ENCODE measurements at regions not wholly inside any gene's neighbourhood (a gene's known extent, or its start where the extent isn't known, plus 50 kb on each side); places are given as distances from the start of the nearest gene placed in this dataset.

DNA sequence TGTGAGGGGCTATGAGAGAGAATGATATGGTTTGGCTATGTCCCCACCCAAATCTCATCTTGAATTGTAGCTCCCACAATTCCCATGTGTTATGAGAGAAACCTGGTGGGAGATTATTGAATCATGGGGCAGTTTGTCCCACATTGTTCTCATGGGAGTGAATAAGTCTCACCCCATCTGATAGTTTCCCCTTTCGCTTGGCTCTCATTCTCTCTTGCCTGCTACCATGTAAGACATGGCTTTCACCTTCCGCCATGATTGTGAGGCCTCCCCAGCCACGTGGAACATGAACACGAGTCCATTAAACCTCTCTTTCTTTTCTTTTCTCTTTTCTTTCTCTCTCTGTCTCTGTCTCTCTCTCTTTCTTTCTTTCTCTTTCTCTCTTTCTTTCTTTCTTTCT is 743.4 kb upstream of the CTNND2 start:
- H3K79me1 ChIP-seq (ENCODE audit: low read length), result no peaks in the 10 kb centered on the region
- H4K12ac ChIP-seq (ENCODE audit: low read depth, low read length), result no peak overlapping the region
- no peak for DNase-seq
- no peaks in the 10 kb centered on the region for H3K4me1 ChIP-seq (ENCODE audit: control insufficient read depth in 1 of 2, insufficient read depth in 2 of 2, low read length in 2 of 2)
- no peak overlapping the region for H2BK12ac ChIP-seq (ENCODE audit: low read length)
- H3K23ac ChIP-seq (ENCODE audit: low read length), result no peak overlapping the region
- H3K9me3 ChIP-seq (ENCODE audit: insufficient read depth, low read depth, low read length), result no peaks in the 10 kb centered on the region
- H2AFZ ChIP-seq (ENCODE audit: insufficient read depth, low read length, poor library complexity), result no peak overlapping the region
- H2AK5ac ChIP-seq (ENCODE audit: low read length), result no peak overlapping the region
- no peaks in the 10 kb centered on the region for H3K27me3 ChIP-seq (ENCODE audit: insufficient read depth, low read length)
- no peak overlapping the region for H2BK5ac ChIP-seq (ENCODE audit: low read depth, low read length, poor library complexity)
- no peaks in the 10 kb centered on the region for H3K36me3 ChIP-seq (ENCODE audit: control insufficient read depth in 1 of 2, insufficient read depth in 2 of 2, low read length in 2 of 2)
- H3K79me2 ChIP-seq (ENCODE audit: control insufficient read depth, insufficient read depth, low read length, poor library complexity), result no peaks in the 10 kb centered on the region
- no peak overlapping the region for H3K14ac ChIP-seq (ENCODE audit: low read length)
- no peak overlapping the region for H3K27ac ChIP-seq (ENCODE audit: low read depth, low read length)
- no CpG with 5 or more reads among the region's 4 CpGs for WGBS (ENCODE audit: extremely low coverage, insufficient coverage, insufficient read length)
- no peak overlapping the region for H4K91ac ChIP-seq (ENCODE audit: low read depth, low read length)
- H3K4me2 ChIP-seq (ENCODE audit: low read length), result no peak overlapping the region
- H3K4me3 ChIP-seq (ENCODE audit: low read depth, low read length), result no peak overlapping the region
- no peak overlapping the region for H3K4ac ChIP-seq (ENCODE audit: low read depth, low read length)
- H4K8ac ChIP-seq (ENCODE audit: low read depth, low read length), result no peak overlapping the region
- H3K18ac ChIP-seq (ENCODE audit: low read length), result no peak overlapping the region
- H3K9ac ChIP-seq (ENCODE audit: low read length), result no peak overlapping the region
- no peak overlapping the region for H2BK120ac ChIP-seq (ENCODE audit: insufficient read depth, low read length, poor library complexity)

DNA sequence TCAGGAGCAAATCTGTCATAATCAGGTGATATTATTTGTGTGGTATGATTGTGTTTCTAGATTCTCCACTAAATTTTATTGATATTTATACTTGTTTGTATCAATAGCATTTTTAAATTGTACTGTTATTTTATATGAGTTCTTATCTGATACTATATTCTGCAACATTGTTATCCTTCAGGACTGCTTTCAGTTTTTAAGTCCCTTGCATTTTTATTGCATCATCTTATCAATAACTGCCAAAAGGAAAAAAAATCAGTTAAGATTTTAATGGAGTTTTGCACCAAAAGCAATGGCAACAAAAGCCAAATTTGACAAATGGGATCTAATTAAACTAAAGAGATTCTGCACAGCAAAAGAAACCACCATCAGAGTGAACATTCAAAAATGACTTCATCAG is 741.3 kb upstream of the CTNND2 start:
- Histone ChIP-seq H3K27me3 (ENCODE audit: insufficient read depth, low read length) (no peaks in the 10 kb centered on the region), H3K36me3 (ENCODE audit: control insufficient read depth in 1 of 2, insufficient read depth in 2 of 2, low read length in 2 of 2) (no peaks in the 10 kb centered on the region), H3K79me1 (ENCODE audit: low read length) (no peaks in the 10 kb centered on the region), H2BK120ac (ENCODE audit: insufficient read depth, low read length, poor library complexity) (no peak overlapping the region), H3K9ac (ENCODE audit: low read length) (no peak overlapping the region), H3K79me2 (ENCODE audit: control insufficient read depth, insufficient read depth, low read length, poor library complexity) (no peaks in the 10 kb centered on the region), H3K4me3 (ENCODE audit: low read depth, low read length) (no peak overlapping the region), H3K23ac (ENCODE audit: low read length) (no peak overlapping the region), H2AK5ac (ENCODE audit: low read length) (no peak overlapping the region), H3K14ac (ENCODE audit: low read length) (no peak overlapping the region), H3K9me3 (ENCODE audit: insufficient read depth, low read depth, low read length) (no peaks in the 10 kb centered on the region), H2BK5ac (ENCODE audit: low read depth, low read length, poor library complexity) (no peak overlapping the region), H4K8ac (ENCODE audit: low read depth, low read length) (no peak overlapping the region), H4K91ac (ENCODE audit: low read depth, low read length) (no peak overlapping the region), H2BK12ac (ENCODE audit: low read length) (no peak overlapping the region), H3K27ac (ENCODE audit: low read depth, low read length) (no peak overlapping the region), H2AFZ (ENCODE audit: insufficient read depth, low read length, poor library complexity) (no peak overlapping the region), H3K4ac (ENCODE audit: low read depth, low read length) (no peak overlapping the region), H4K12ac (ENCODE audit: low read depth, low read length) (no peak overlapping the region), H3K4me2 (ENCODE audit: low read length) (no peak overlapping the region), H3K4me1 (ENCODE audit: control insufficient read depth in 1 of 2, insufficient read depth in 2 of 2, low read length in 2 of 2) (no peaks in the 10 kb centered on the region), H3K18ac (ENCODE audit: low read length) (no peak overlapping the region)
- no peak for DNase-seq

DNA sequence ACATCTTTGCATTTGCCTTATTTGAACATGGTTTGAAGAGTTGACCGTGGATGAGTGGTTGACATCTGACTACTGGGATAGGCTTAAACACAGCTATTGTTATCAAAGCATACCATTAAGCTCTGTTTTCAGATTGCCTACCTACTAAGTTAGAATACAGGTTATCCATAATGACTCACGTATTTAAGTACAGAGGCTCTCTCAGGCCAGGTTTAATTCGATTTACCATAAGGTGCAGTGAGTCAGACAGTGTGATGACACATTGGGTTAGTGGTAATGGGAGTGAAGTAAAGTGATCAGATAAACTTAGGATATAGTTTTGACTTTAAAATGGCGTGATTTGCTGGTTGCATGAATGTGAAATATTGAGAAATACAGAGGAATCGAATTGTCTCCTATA is 732.0 kb upstream of the CTNND2 start:
- Histone ChIP-seq H3K4me3 (ENCODE audit: low read depth, low read length) (no peak overlapping the region), H3K4me1 (ENCODE audit: control insufficient read depth in 1 of 2, insufficient read depth in 2 of 2, low read length in 2 of 2) (no peaks in the 10 kb centered on the region), H3K18ac (ENCODE audit: low read length) (no peak overlapping the region), H3K4me2 (ENCODE audit: low read length) (no peak overlapping the region), H3K36me3 (ENCODE audit: control insufficient read depth in 1 of 2, insufficient read depth in 2 of 2, low read length in 2 of 2) (no peaks in the 10 kb centered on the region), H3K27me3 (ENCODE audit: insufficient read depth, low read length) (no peaks in the 10 kb centered on the region), H4K91ac (ENCODE audit: low read depth, low read length) (no peak overlapping the region), H3K9ac (ENCODE audit: low read length) (no peak overlapping the region), H3K79me2 (ENCODE audit: control insufficient read depth, insufficient read depth, low read length, poor library complexity) (no peaks in the 10 kb centered on the region), H2BK120ac (ENCODE audit: insufficient read depth, low read length, poor library complexity) (no peak overlapping the region), H2AK5ac (ENCODE audit: low read length) (no peak overlapping the region), H3K23ac (ENCODE audit: low read length) (no peak overlapping the region), H3K27ac (ENCODE audit: low read depth, low read length) (no peak overlapping the region), H3K14ac (ENCODE audit: low read length) (no peak overlapping the region), H4K12ac (ENCODE audit: low read depth, low read length) (no peak overlapping the region), H3K9me3 (ENCODE audit: insufficient read depth, low read depth, low read length) (no peaks in the 10 kb centered on the region), H2AFZ (ENCODE audit: insufficient read depth, low read length, poor library complexity) (no peak overlapping the region), H2BK12ac (ENCODE audit: low read length) (no peak overlapping the region), H3K79me1 (ENCODE audit: low read length) (no peaks in the 10 kb centered on the region), H4K8ac (ENCODE audit: low read depth, low read length) (no peak overlapping the region), H3K4ac (ENCODE audit: low read depth, low read length) (no peak overlapping the region), H2BK5ac (ENCODE audit: low read depth, low read length, poor library complexity) (no peak overlapping the region)
- no CpG with 5 or more reads among the region's 5 CpGs for WGBS (ENCODE audit: extremely low coverage, insufficient coverage, insufficient read length)
- no peak for DNase-seq

DNA sequence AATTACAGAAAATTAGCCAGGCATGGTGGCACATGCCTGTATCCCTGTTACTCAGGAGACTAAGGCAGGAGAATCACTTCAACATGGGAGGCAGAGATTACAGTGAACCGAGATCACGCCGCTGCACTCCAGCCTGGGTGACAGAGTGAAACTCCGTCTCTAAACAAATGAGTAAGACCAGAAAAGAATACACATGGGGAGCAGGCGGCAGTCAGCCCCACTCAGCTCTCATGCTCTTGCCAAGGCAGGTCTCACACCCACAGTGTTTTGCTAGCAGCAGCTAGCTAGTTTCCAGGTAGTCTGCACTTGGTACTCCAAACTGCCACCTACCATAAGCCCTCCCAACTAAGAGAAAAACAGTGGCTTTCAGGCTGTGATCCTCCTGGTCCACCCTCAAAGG is 722.3 kb upstream of the CTNND2 start:
- H3K9ac ChIP-seq (ENCODE audit: low read length), result no peak overlapping the region
- H3K27ac ChIP-seq (ENCODE audit: low read depth, low read length), result no peak overlapping the region
- WGBS (ENCODE audit: extremely low coverage, insufficient coverage, insufficient read length), result no CpG with 5 or more reads among the region's 5 CpGs
- H4K12ac ChIP-seq (ENCODE audit: low read depth, low read length), result no peak overlapping the region
- no peak for DNase-seq
- no peak overlapping the region for H2AFZ ChIP-seq (ENCODE audit: insufficient read depth, low read length, poor library complexity)
- H2BK5ac ChIP-seq (ENCODE audit: low read depth, low read length, poor library complexity), result no peak overlapping the region
- no peaks in the 10 kb centered on the region for H3K79me1 ChIP-seq (ENCODE audit: low read length)
- H3K4me2 ChIP-seq (ENCODE audit: low read length), result no peak overlapping the region
- H4K91ac ChIP-seq (ENCODE audit: low read depth, low read length), result no peak overlapping the region
- no peak overlapping the region for H2BK12ac ChIP-seq (ENCODE audit: low read length)
- no peak overlapping the region for H2AK5ac ChIP-seq (ENCODE audit: low read length)
- no peaks in the 10 kb centered on the region for H3K27me3 ChIP-seq (ENCODE audit: insufficient read depth, low read length)
- H3K4me1 ChIP-seq (ENCODE audit: control insufficient read depth in 1 of 2, insufficient read depth in 2 of 2, low read length in 2 of 2), result no peaks in the 10 kb centered on the region
- H3K18ac ChIP-seq (ENCODE audit: low read length), result no peak overlapping the region
- H3K4me3 ChIP-seq (ENCODE audit: low read depth, low read length), result no peak overlapping the region
- no peaks in the 10 kb centered on the region for H3K36me3 ChIP-seq (ENCODE audit: control insufficient read depth in 1 of 2, insufficient read depth in 2 of 2, low read length in 2 of 2)
- no peaks in the 10 kb centered on the region for H3K79me2 ChIP-seq (ENCODE audit: control insufficient read depth, insufficient read depth, low read length, poor library complexity)
- H3K9me3 ChIP-seq (ENCODE audit: insufficient read depth, low read depth, low read length), result no peaks in the 10 kb centered on the region
- no peak overlapping the region for H3K14ac ChIP-seq (ENCODE audit: low read length)
- no peak overlapping the region for H3K4ac ChIP-seq (ENCODE audit: low read depth, low read length)
- no peak overlapping the region for H3K23ac ChIP-seq (ENCODE audit: low read length)
- H2BK120ac ChIP-seq (ENCODE audit: insufficient read depth, low read length, poor library complexity), result no peak overlapping the region
- H4K8ac ChIP-seq (ENCODE audit: low read depth, low read length), result no peak overlapping the region

Data from trophoblast cell (in vitro differentiated cells and primary cell).